ENCODE measurements at regions not wholly inside any gene's neighbourhood (a gene's known extent, or its start where the extent isn't known, plus 50 kb on each side); places are given as distances from the start of the nearest gene placed in this dataset.

GRCh38 chr18:25962919-25963318 lies 127.5 kb downstream of the SS18 start:
- 26% methylated on average over 2 of the region's 2 CpGs for WGBS (ENCODE audit: missing lambda C conversion rate)
- TF ChIP-seq RNF2 (IDR thresholded peaks at IDR 0.05; ENCODE audit: borderline replicate concordance, low read depth) (no peak), BCL3 (IDR thresholded peaks at IDR 0.05) (no peak), MAZ (IDR thresholded peaks at IDR 0.05; ENCODE audit: borderline replicate concordance, low read depth, low read length) (no peak), ZC3H11A (IDR thresholded peaks at IDR 0.05) (no peak), KDM5A (IDR thresholded peaks at IDR 0.05) (no peak), MAX (IDR thresholded peaks at IDR 0.05) (no peak), POLR2A (IDR thresholded peaks at IDR 0.05; ENCODE audit: low read length) (no peak), HOXA7 (CRISPR knock-in tag; IDR thresholded peaks at IDR 0.05) (no peak), KDM1A (IDR thresholded peaks at IDR 0.05; ENCODE audit: low read depth) (no peak)

GRCh38 chr18:25962176-25962575 lies 128.2 kb downstream of the SS18 start:
- Histone ChIP-seq H3K4me2 (no peak overlapping the region), H3K4me3 (no peak overlapping the region), H3K9me3 (no peaks in the 10 kb centered on the region), H3K27ac (no peak overlapping the region), H3K4me1 (no peaks in the 10 kb centered on the region)
- TF ChIP-seq SREBF2 (IDR thresholded peaks at IDR 0.05) (no peak), FOSL2 (IDR thresholded peaks at IDR 0.05) (no peak), FOSL2 (CRISPR knock-in tag; IDR thresholded peaks at IDR 0.05) (no peak), NPAS2 (CRISPR knock-in tag; IDR thresholded peaks at IDR 0.05; ENCODE audit: borderline replicate concordance) (no peak)
- ChIA-PET CTCF (interaction anchor here (0.6 kb wide), 1 partner anchor 10 kb away, joined by 3 read pairs; no protein-coding TSS in a partner anchor), POLR2A (no interaction called here)
- DNase-seq (ENCODE audit: low read depth in 1 of 2, low spot score in 1 of 2) (no peak), FAIRE-seq (no peak), ATAC-seq (no peak)
- 53% methylated on average over 4 of the region's 4 CpGs for WGBS (ENCODE audit: missing lambda C conversion rate)

More at GRCh38 chr18:25962919-25963318, 127.5 kb downstream of the SS18 start:
- POLR2A ChIA-PET, result no interaction called here
- no peaks in the 10 kb centered on the region for H3K9me3 ChIP-seq
- FAIRE-seq, result no peak
- no peak overlapping the region for H3K4me2 ChIP-seq
- no peak overlapping the region for H3K27ac ChIP-seq
- CTCF ChIA-PET, result interaction anchor here (0.6 kb wide), 1 partner anchor 10 kb away, joined by 3 read pairs; no protein-coding TSS in a partner anchor
- no peak for ATAC-seq
- DNase-seq (ENCODE audit: low read depth in 1 of 2, low spot score in 1 of 2), result no peak
- H3K4me1 ChIP-seq, result no peaks in the 10 kb centered on the region
- no peak overlapping the region for H3K4me3 ChIP-seq

GRCh38 chr18:25957017-25957416 lies 133.4 kb downstream of the SS18 start:
- no peak overlapping the region for H3K4me3 ChIP-seq
- 45% methylated on average over 4 of the region's 4 CpGs for WGBS (ENCODE audit: missing lambda C conversion rate)

GRCh38 chr18:25953111-25953510 lies 137.3 kb downstream of the SS18 start:
- 85% methylated on average over 4 of the region's 4 CpGs for WGBS (ENCODE audit: missing lambda C conversion rate)
- CTCF ChIA-PET, result no interaction called here
- Histone ChIP-seq H3K9me3 (no peaks in the 10 kb centered on the region), H3K4me1 (no peaks in the 10 kb centered on the region), H3K27ac (no peak overlapping the region), H3K4me2 (no peak overlapping the region), H3K4me3 (no peak overlapping the region)
- no peak for FAIRE-seq
- DNase-seq (ENCODE audit: low read depth in 1 of 2, low spot score in 1 of 2), result no peak
- no peak for ATAC-seq
- TF ChIP-seq ZFP36 (IDR thresholded peaks at IDR 0.05; ENCODE audit: borderline replicate concordance, partially characterized antibody), result no peak
- POLR2A ChIA-PET, result no interaction called here

More at GRCh38 chr18:25957017-25957416, 133.4 kb downstream of the SS18 start:
- CTCF ChIA-PET, result no interaction called here
- DNase-seq (ENCODE audit: low read depth in 1 of 2, low spot score in 1 of 2) (no peak), ATAC-seq (no peak), FAIRE-seq (no peak)
- Histone ChIP-seq H3K9me3 (no peaks in the 10 kb centered on the region), H3K4me1 (no peaks in the 10 kb centered on the region), H3K27ac (no peak overlapping the region), H3K4me2 (no peak overlapping the region)
- TF ChIP-seq CBX8 (IDR thresholded peaks at IDR 0.05) (no peak), FOSB (CRISPR knock-in tag; IDR thresholded peaks at IDR 0.05) (no peak), KDM1A (IDR thresholded peaks at IDR 0.05; ENCODE audit: low read depth) (no peak), PHF8 (IDR thresholded peaks at IDR 0.05; ENCODE audit: borderline replicate concordance, low read depth) (no peak), POLR2A (IDR thresholded peaks at IDR 0.05; ENCODE audit: low read length) (no peak), CEBPB (IDR thresholded peaks at IDR 0.05) (no peak), RNF2 (IDR thresholded peaks at IDR 0.05; ENCODE audit: borderline replicate concordance, low read depth) (no peak), ZNF302 (CRISPR knock-in tag; IDR thresholded peaks at IDR 0.05) (no peak), ZC3H11A (IDR thresholded peaks at IDR 0.05) (no peak), TFCP2L1 (CRISPR knock-in tag; IDR thresholded peaks at IDR 0.05) (no peak), USF2 (IDR thresholded peaks at IDR 0.05) (no peak), HOXA7 (CRISPR knock-in tag; IDR thresholded peaks at IDR 0.05) (no peak)
- POLR2A ChIA-PET, result no interaction called here

All from A549 (cell line).